ENCODE measurements at regions not wholly inside any gene's neighbourhood (a gene's known extent, or its start where the extent isn't known, plus 50 kb on each side); places are given as distances from the start of the nearest gene placed in this dataset.
"Not testable (repeated sequence)": the region's sequence is repeated elsewhere in the genome, so short reads cannot be mapped to it uniquely, and the experiment has no call there.

GRCh38 chr14:55851961-55852360 is 266.2 kb upstream of the PELI2 start:
- intact Hi-C loops (cut with DNase I; ENCODE audit: low total_unique reads) = no loop called here
- 53 to 68% methylated on average over 2 of the region's 2 CpGs for WGBS, 2 donors
- H3K4me3 ChIP-seq (ENCODE audit: low read depth, poor library complexity, severe bottlenecking) = no peak overlapping the region
- no peak for DNase-seq (ENCODE audit: low spot score in 2 of 2)
- TF ChIP-seq CTCF (IDR thresholded peaks at IDR 0.05) (no peak), POLR2A (IDR thresholded peaks at IDR 0.05) (no peak)

- DNase-seq (ENCODE audit: low spot score in 2 of 2) = no peak
- 76 to 88% methylated on average over 2 of the region's 2 CpGs for WGBS, 2 donors
- intact Hi-C loops (cut with DNase I; ENCODE audit: low total_unique reads) = no loop called here
- TF ChIP-seq CTCF (IDR thresholded peaks at IDR 0.05) = no peak
- TF ChIP-seq POLR2A (IDR thresholded peaks at IDR 0.05) = no peak
- no peak overlapping the region for H3K4me3 ChIP-seq (ENCODE audit: low read depth, poor library complexity, severe bottlenecking)
Observed at GRCh38 chr14:55855751-55856150, 262.5 kb upstream of the PELI2 start.

GRCh38 chr14:55858604-55859003 is 259.6 kb upstream of the PELI2 start:
- no peak for DNase-seq (ENCODE audit: low spot score in 2 of 2)
- intact Hi-C loops (cut with DNase I; ENCODE audit: low total_unique reads) = no loop called here
- TF ChIP-seq CTCF (IDR thresholded peaks at IDR 0.05) (no peak), POLR2A (IDR thresholded peaks at IDR 0.05) (no peak)
- no peak overlapping the region for H3K4me3 ChIP-seq (ENCODE audit: low read depth, poor library complexity, severe bottlenecking)
- WGBS, 2 donors = 96 to 97% methylated on average over 2 of the region's 2 CpGs

- DNase-seq (ENCODE audit: low spot score in 2 of 2); intact Hi-C loops (cut with DNase I; ENCODE audit: low total_unique reads); H3K4me3 ChIP-seq (ENCODE audit: low read depth, poor library complexity, severe bottlenecking): not testable (repeated sequence)
- WGBS, 2 donors = 95% methylated on average over 17 of the region's 17 CpGs
Observed at GRCh38 chr14:55861561-55861960, 256.6 kb upstream of the PELI2 start.

- no peak overlapping the region for H3K4me3 ChIP-seq (ENCODE audit: low read depth, poor library complexity, severe bottlenecking)
- DNase-seq (ENCODE audit: low spot score in 2 of 2) = no peak
- 92 to 94% methylated on average over 22 of the region's 22 CpGs for WGBS, 2 donors
- intact Hi-C loops (cut with DNase I; ENCODE audit: low total_unique reads) = no loop called here
- TF ChIP-seq CTCF (IDR thresholded peaks at IDR 0.05) (no peak), POLR2A (IDR thresholded peaks at IDR 0.05) (no peak)
Observed at GRCh38 chr14:55864890-55865655, 253.1 kb upstream of the PELI2 start.

- TF ChIP-seq CTCF (IDR thresholded peaks at IDR 0.05) (no peak), POLR2A (IDR thresholded peaks at IDR 0.05) (no peak)
- H3K4me3 ChIP-seq (ENCODE audit: low read depth, poor library complexity, severe bottlenecking) = no peak overlapping the region
- intact Hi-C loops (cut with DNase I; ENCODE audit: low total_unique reads) = no loop called here
- no peak for DNase-seq (ENCODE audit: low spot score in 2 of 2)
Observed at GRCh38 chr14:55867311-55867710, 250.9 kb upstream of the PELI2 start.
